ENCODE measurements at regions not wholly inside any gene's neighbourhood (a gene's known extent, or its start where the extent isn't known, plus 50 kb on each side); places are given as distances from the start of the nearest gene placed in this dataset.

- CTCF ChIA-PET (ENCODE audit: low intra/inter-chr PET ratio, low total read pairs) = no interaction called here
- no peaks in the 10 kb centered on the region for H3K79me2 ChIP-seq (ENCODE audit: insufficient read depth, low read length)
- no peak overlapping the region for H3K4me2 ChIP-seq (ENCODE audit: low read depth, low read length)
- FAIRE-seq (no peak), DNase-seq (ENCODE audit: low spot score) (no peak), ATAC-seq (no peak)
- in situ Hi-C loops (cut with HindIII; ENCODE audit: extremely low pct_ligation_motif_present, low pct_unique_long_range_greater_than_20kb) (no loop called here), intact Hi-C loops (cut with micrococcal nuclease; ENCODE audit: unreplicated experiment) (no loop called here)
- BruUV-seq (replicated peaks) = no TSS peak
- 36% methylated on average over 5 of the region's 5 CpGs for WGBS (ENCODE audit: low lambda C conversion rate)
- no peaks in the 10 kb centered on the region for H3K4me1 ChIP-seq (ENCODE audit: insufficient read depth, low read length)
- H3K9me3 ChIP-seq (ENCODE audit: low read length) = no peaks in the 10 kb centered on the region
- no peaks in the 10 kb centered on the region for H3K36me3 ChIP-seq (replicated peaks in 1 of 2; ENCODE audit: control insufficient read depth in 1 of 2, insufficient read depth in 2 of 2, low read length in 2 of 2)
- TF ChIP-seq, protein P1, sequence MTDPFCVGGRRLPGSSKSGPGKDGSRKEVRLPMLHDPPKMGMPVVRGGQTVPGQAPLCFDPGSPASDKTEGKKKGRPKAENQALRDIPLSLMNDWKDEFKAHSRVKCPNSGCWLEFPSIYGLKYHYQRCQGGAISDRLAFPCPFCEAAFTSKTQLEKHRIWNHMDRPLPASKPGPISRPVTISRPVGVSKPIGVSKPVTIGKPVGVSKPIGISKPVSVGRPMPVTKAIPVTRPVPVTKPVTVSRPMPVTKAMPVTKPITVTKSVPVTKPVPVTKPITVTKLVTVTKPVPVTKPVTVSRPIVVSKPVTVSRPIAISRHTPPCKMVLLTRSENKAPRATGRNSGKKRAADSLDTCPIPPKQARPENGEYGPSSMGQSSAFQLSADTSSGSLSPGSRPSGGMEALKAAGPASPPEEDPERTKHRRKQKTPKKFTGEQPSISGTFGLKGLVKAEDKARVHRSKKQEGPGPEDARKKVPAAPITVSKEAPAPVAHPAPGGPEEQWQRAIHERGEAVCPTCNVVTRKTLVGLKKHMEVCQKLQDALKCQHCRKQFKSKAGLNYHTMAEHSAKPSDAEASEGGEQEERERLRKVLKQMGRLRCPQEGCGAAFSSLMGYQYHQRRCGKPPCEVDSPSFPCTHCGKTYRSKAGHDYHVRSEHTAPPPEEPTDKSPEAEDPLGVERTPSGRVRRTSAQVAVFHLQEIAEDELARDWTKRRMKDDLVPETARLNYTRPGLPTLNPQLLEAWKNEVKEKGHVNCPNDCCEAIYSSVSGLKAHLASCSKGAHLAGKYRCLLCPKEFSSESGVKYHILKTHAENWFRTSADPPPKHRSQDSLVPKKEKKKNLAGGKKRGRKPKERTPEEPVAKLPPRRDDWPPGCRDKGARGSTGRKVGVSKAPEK (CRISPR knock-in tag; IDR thresholded peaks at IDR 0.05; ENCODE audit: borderline replicate concordance) = no peak
- TF ChIP-seq ZNF569 (CRISPR knock-in tag; IDR thresholded peaks at IDR 0.05; ENCODE audit: borderline replicate concordance) = no peak
- no peak for TF ChIP-seq GZF1 (CRISPR knock-in tag; IDR thresholded peaks at IDR 0.05)
- no peak for TF ChIP-seq MIER3 (CRISPR knock-in tag; IDR thresholded peaks at IDR 0.05; ENCODE audit: borderline replicate concordance)
- H3K4me3 ChIP-seq (replicated peaks in 1 of 3; ENCODE audit: insufficient read depth in 1 of 3, low read depth in 2 of 3, low read length in 3 of 3) = no peak overlapping the region
- no peak overlapping the region for H2AFZ ChIP-seq (ENCODE audit: low read length)
- H4K20me1 ChIP-seq (ENCODE audit: insufficient read depth, low read length) = no peaks in the 10 kb centered on the region
- H3K27me3 ChIP-seq (ENCODE audit: control insufficient read depth in 1 of 2, insufficient read depth in 2 of 2, low read length in 2 of 2) = peaks cover 2 to 19% of the 10 kb centered on the region in 2 experiments; a peak in 1 of 5 replicates
- H3K9ac ChIP-seq (ENCODE audit: insufficient read depth, low read depth, low read length) = no peak overlapping the region
- POLR2A ChIA-PET = no interaction called here
- H3K27ac ChIP-seq (ENCODE audit: extremely low read length, insufficient read depth, low read length) = no peak overlapping the region
Observed at GRCh38 chr5:171582849-171583248, 163.4 kb downstream of the FGF18 start.

GRCh38 chr5:171585981-171586380 is 166.5 kb downstream of the FGF18 start:
- H3K4me2 ChIP-seq (ENCODE audit: low read depth, low read length) = no peak overlapping the region
- no peaks in the 10 kb centered on the region for H3K4me1 ChIP-seq (ENCODE audit: insufficient read depth, low read length)
- ATAC-seq (no peak), FAIRE-seq (no peak), DNase-seq (ENCODE audit: low spot score) (no peak)
- 8% methylated on average over 6 of the region's 9 CpGs for WGBS (ENCODE audit: low lambda C conversion rate)
- no peak overlapping the region for H2AFZ ChIP-seq (ENCODE audit: low read length)
- BruUV-seq (replicated peaks) = no TSS peak
- no peaks in the 10 kb centered on the region for H4K20me1 ChIP-seq (ENCODE audit: insufficient read depth, low read length)
- peaks cover 2 to 11% of the 10 kb centered on the region in 2 experiments; a peak in 1 of 5 replicates for H3K27me3 ChIP-seq (ENCODE audit: control insufficient read depth in 1 of 2, insufficient read depth in 2 of 2, low read length in 2 of 2)
- intact Hi-C loops (cut with micrococcal nuclease; ENCODE audit: unreplicated experiment) (no loop called here), in situ Hi-C loops (cut with HindIII; ENCODE audit: extremely low pct_ligation_motif_present, low pct_unique_long_range_greater_than_20kb) (no loop called here)
- H3K36me3 ChIP-seq (replicated peaks in 1 of 2; ENCODE audit: control insufficient read depth in 1 of 2, insufficient read depth in 2 of 2, low read length in 2 of 2) = no peaks in the 10 kb centered on the region
- H3K4me3 ChIP-seq (replicated peaks in 1 of 3; ENCODE audit: insufficient read depth in 1 of 3, low read depth in 2 of 3, low read length in 3 of 3) = no peak overlapping the region
- ChIA-PET CTCF (ENCODE audit: low intra/inter-chr PET ratio, low total read pairs) (no interaction called here), POLR2A (no interaction called here)
- no peaks in the 10 kb centered on the region for H3K79me2 ChIP-seq (ENCODE audit: insufficient read depth, low read length)
- H3K9ac ChIP-seq (ENCODE audit: insufficient read depth, low read depth, low read length) = no peak overlapping the region
- H3K27ac ChIP-seq (ENCODE audit: extremely low read length, insufficient read depth, low read length) = no peak overlapping the region
- H3K9me3 ChIP-seq (ENCODE audit: low read length) = no peaks in the 10 kb centered on the region
- TF ChIP-seq ZNF790 (CRISPR knock-in tag; IDR thresholded peaks at IDR 0.05; ENCODE audit: borderline replicate concordance) (no peak), RBAK (CRISPR knock-in tag; IDR thresholded peaks at IDR 0.05) (no peak), ZNF367 (CRISPR knock-in tag; IDR thresholded peaks at IDR 0.05; ENCODE audit: borderline replicate concordance) (no peak), ZSCAN12 (CRISPR knock-in tag; IDR thresholded peaks at IDR 0.05) (no peak), NR2C2 (CRISPR knock-in tag; IDR thresholded peaks at IDR 0.05; ENCODE audit: borderline replicate concordance) (no peak), KDM4B (CRISPR knock-in tag; IDR thresholded peaks at IDR 0.05) (no peak)
- TF ChIP-seq, protein P2, sequence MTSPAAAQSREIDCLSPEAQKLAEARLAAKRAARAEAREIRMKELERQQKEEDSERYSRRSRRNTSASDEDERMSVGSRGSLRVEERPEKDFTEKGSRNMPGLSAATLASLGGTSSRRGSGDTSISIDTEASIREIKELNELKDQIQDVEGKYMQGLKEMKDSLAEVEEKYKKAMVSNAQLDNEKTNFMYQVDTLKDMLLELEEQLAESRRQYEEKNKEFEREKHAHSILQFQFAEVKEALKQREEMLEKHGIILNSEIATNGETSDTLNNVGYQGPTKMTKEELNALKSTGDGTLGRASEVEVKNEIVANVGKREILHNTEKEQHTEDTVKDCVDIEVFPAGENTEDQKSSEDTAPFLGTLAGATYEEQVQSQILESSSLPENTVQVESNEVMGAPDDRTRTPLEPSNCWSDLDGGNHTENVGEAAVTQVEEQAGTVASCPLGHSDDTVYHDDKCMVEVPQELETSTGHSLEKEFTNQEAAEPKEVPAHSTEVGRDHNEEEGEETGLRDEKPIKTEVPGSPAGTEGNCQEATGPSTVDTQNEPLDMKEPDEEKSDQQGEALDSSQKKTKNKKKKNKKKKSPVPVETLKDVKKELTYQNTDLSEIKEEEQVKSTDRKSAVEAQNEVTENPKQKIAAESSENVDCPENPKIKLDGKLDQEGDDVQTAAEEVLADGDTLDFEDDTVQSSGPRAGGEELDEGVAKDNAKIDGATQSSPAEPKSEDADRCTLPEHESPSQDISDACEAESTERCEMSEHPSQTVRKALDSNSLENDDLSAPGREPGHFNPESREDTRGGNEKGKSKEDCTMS (CRISPR knock-in tag; conservative IDR thresholded peaks at IDR 0.05) = no peak
- TF ChIP-seq, protein P3, sequence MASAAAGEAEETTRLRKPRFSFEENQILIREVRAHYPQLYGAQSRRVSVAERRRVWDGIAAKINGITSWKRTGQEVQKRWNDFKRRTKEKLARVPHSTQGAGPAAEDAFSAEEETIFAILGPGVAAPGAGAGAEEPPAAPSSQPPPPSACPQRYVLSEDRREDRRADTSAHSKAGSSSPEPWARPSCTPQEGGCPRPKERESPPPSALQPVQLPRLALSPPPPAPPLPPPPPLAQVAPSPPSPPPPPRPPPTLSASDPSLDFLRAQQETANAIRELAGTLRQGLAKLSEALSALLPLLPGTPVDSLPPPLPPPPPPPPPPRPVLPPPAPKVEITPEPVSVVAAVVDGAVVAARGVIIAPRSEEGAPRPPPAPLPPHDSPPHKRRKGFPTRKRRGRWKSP (CRISPR knock-in tag; IDR thresholded peaks at IDR 0.05) = no peak

All from HepG2 (cell line).